H1 (cell line): ENCODE measurements at regions not wholly inside any gene's neighbourhood (a gene's known extent, or its start where the extent isn't known, plus 50 kb on each side); places are given as distances from the start of the nearest gene placed in this dataset.

Experiments
- CTCF ChIA-PET: fragments of 300-600 bp; sonication (Branson Sonifier 250); formaldehyde crosslinking; loops from one replicate; lab custom pipeline; 2021; ENCODE audit not compliant: partially characterized antibody; lab: Charles Lee
- POLR2A ChIA-PET: fragments of 300-600 bp; sonication (Branson Sonifier 250); formaldehyde crosslinking; loops from one replicate; lab custom pipeline; 2021; ENCODE audit warnings: inconsistent platforms; ENCODE audit not compliant: partially characterized antibody; lab: Charles Lee
- DNase-seq, 2 experiments: peaks; one replicate each; pipeline versions ENCODE4 v3.0.0 to v3.0.0-alpha.2; 2010 to 2022; ENCODE audit warnings: low spot score in 2 of 2, low read depth in 1 of 2, mixed read lengths in 1 of 2
- FAIRE-seq: peaks from 2 replicates; lab custom pipeline; 2011; peaks lifted over from hg19 to GRCh38; lab: Jason Lieb, UNC
- H2AFZ ChIP-seq: 2 replicates; pipeline ENCODE4 v1.8.1; 2012; ENCODE audit warnings: low read length, inconsistent platforms
- H2AK5ac ChIP-seq: 2 replicates; pipeline ENCODE4 v1.6.1; 2013; ENCODE audit warnings: low read depth, low read length
- H2BK120ac ChIP-seq: replicated peaks from 2 replicates; pipeline ENCODE3; 2013; ENCODE audit warnings: low read depth, low read length, inconsistent platforms
- H2BK12ac ChIP-seq: 2 replicates; pipeline ENCODE4 v1.6.1; 2013; ENCODE audit warnings: low read depth, low read length
- H2BK15ac ChIP-seq: 2 replicates; pipeline ENCODE4 v1.6.1; 2013; ENCODE audit warnings: low read length
- H2BK20ac ChIP-seq: 2 replicates; pipeline ENCODE4 v1.6.1; 2013; ENCODE audit warnings: low read length
- H2BK5ac ChIP-seq: 2 replicates; pipeline ENCODE4 v1.6.1; 2013; ENCODE audit warnings: low read depth, low read length
- H3K14ac ChIP-seq: 2 replicates; pipeline ENCODE4 v1.6.1; 2013; ENCODE audit warnings: inconsistent platforms; ENCODE audit not compliant: insufficient read length
- H3K18ac ChIP-seq: 2 replicates; pipeline ENCODE4 v1.6.1; 2013; ENCODE audit warnings: low read length; ENCODE audit errors: extremely low read depth
- H3K23ac ChIP-seq: 2 replicates; pipeline ENCODE4 v1.6.1; 2013; ENCODE audit warnings: inconsistent platforms; ENCODE audit not compliant: insufficient read length
- H3K23me2 ChIP-seq: 2 replicates; pipeline ENCODE4 v1.6.1; 2013; ENCODE audit warnings: low read depth, low read length
- H3K27ac ChIP-seq: 2 replicates; pipeline ENCODE4 v1.6.1; 2011; ENCODE audit warnings: low read depth, low read length, inconsistent platforms
- H3K27me3 ChIP-seq, 4 experiments: replicated peaks in 1 of 4; 1 replicate in 1 of 4; 2 replicates in 3 of 4; pipeline versions ENCODE4 v1.6.1 to v1.8.1; 2011 to 2013; ENCODE audit warnings: low read length in 3 of 4, mild to moderate bottlenecking in 3 of 4, inconsistent platforms in 2 of 4, mixed read lengths in 2 of 4, moderate library complexity in 1 of 4; ENCODE audit not compliant: control insufficient read depth in 3 of 4, insufficient read depth in 3 of 4; ENCODE audit errors: extremely low read depth in 1 of 4
- H3K36me3 ChIP-seq, 4 experiments: 2 replicates each; pipeline versions ENCODE4 v1.6.1 to v1.8.1; 2011 to 2013; ENCODE audit warnings: mild to moderate bottlenecking in 4 of 4, low read length in 3 of 4, moderate library complexity in 2 of 4, control low read depth in 1 of 4, inconsistent platforms in 1 of 4; ENCODE audit not compliant: insufficient read depth in 4 of 4, control insufficient read depth in 2 of 4
- H3K4ac ChIP-seq: replicated peaks from 2 replicates; pipeline ENCODE3; 2013; ENCODE audit warnings: low read length, low read depth, mixed read lengths, inconsistent platforms; ENCODE audit not compliant: insufficient read length
- H3K4me1 ChIP-seq, 4 experiments: replicated peaks in 1 of 4; 1 replicate in 1 of 4; 2 replicates in 3 of 4; pipeline versions ENCODE4 v1.6.1 to v1.8.1; 2011 to 2013; ENCODE audit warnings: low read length in 3 of 4, inconsistent platforms in 2 of 4, mixed read lengths in 1 of 4; ENCODE audit not compliant: insufficient read depth in 4 of 4, control insufficient read depth in 3 of 4
- H3K4me2 ChIP-seq, 2 experiments: 2 replicates each; pipeline versions ENCODE4 v1.6.1 to v1.8.1; 2011 to 2013; ENCODE audit warnings: low read depth in 2 of 2, low read length in 2 of 2, control low read depth in 1 of 2, inconsistent platforms in 1 of 2, mild to moderate bottlenecking in 1 of 2; ENCODE audit not compliant: insufficient read depth in 1 of 2
- H3K4me3 ChIP-seq, 4 experiments: fragments of 200-600, 300-600 bp in 1 of 4; sonication (generic), shearing (Covaris generic), sonication (Bioruptor Twin) in 1 of 4; 2 replicates each; pipeline versions ENCODE4 v1.5.1 to v1.8.1; 2011 to 2016; ENCODE audit warnings: low read length in 4 of 4, low read depth in 3 of 4, control low read depth in 2 of 4, inconsistent platforms in 2 of 4, mild to moderate bottlenecking in 2 of 4, mixed read lengths in 1 of 4, moderate library complexity in 1 of 4; ENCODE audit not compliant: insufficient read depth in 2 of 4; ENCODE audit errors: extremely low read depth in 1 of 4
- H3K56ac ChIP-seq: replicated peaks from 2 replicates; pipeline ENCODE3; 2013; ENCODE audit warnings: low read depth, mild to moderate bottlenecking, mixed read lengths, low read length, inconsistent platforms; ENCODE audit not compliant: insufficient read length
- H3K79me1 ChIP-seq: 2 replicates; pipeline ENCODE4 v1.6.1; 2013; ENCODE audit warnings: low read depth, low read length, control low read depth
- H3K79me2 ChIP-seq, 2 experiments: 2 replicates each; pipeline versions ENCODE4 v1.6.1 to v1.8.1; 2012 to 2013; ENCODE audit warnings: low read length in 2 of 2, mild to moderate bottlenecking in 2 of 2, inconsistent platforms in 1 of 2; ENCODE audit not compliant: insufficient read depth in 2 of 2, control insufficient read depth in 1 of 2
- H3K9ac ChIP-seq, 4 experiments: replicated peaks in 1 of 4; 1 replicate in 1 of 4; 2 replicates in 3 of 4; pipeline versions ENCODE4 v1.6.1 to v1.8.1; 2011 to 2013; ENCODE audit warnings: low read depth in 3 of 4, low read length in 3 of 4, control low read depth in 2 of 4, mild to moderate bottlenecking in 2 of 4, moderate library complexity in 2 of 4, inconsistent platforms in 1 of 4; ENCODE audit errors: extremely low read depth in 1 of 4
- H3K9me3 ChIP-seq, 2 experiments: 2 replicates each; pipeline versions ENCODE4 v1.6.1 to v1.8.1; 2012 to 2013; ENCODE audit warnings: mild to moderate bottlenecking in 2 of 2, moderate library complexity in 2 of 2, control low read depth in 1 of 2, inconsistent platforms in 1 of 2, low read depth in 1 of 2, low read length in 1 of 2, mixed read lengths in 1 of 2; ENCODE audit not compliant: insufficient read depth in 2 of 2
- H4K20me1 ChIP-seq, 2 experiments: replicated peaks in 1 of 2; 2 replicates each; pipeline versions ENCODE3 to v1.8.1; 2011 to 2013; ENCODE audit warnings: inconsistent platforms in 2 of 2, low read length in 2 of 2, mild to moderate bottlenecking in 1 of 2; ENCODE audit not compliant: insufficient read depth in 2 of 2, control insufficient read depth in 1 of 2
- H4K5ac ChIP-seq: 2 replicates; pipeline ENCODE4 v1.6.1; 2013; ENCODE audit warnings: low read length, low read depth, mixed read lengths, inconsistent platforms; ENCODE audit not compliant: insufficient read length
- H4K8ac ChIP-seq: 2 replicates; pipeline ENCODE4 v1.8.0; 2013; ENCODE audit warnings: mild to moderate bottlenecking, moderate library complexity, low read length, inconsistent platforms; ENCODE audit not compliant: insufficient read depth; ENCODE audit errors: extremely low read depth
- H4K91ac ChIP-seq: replicated peaks from 2 replicates; pipeline ENCODE3; 2013; ENCODE audit warnings: low read length, mixed read lengths, inconsistent platforms; ENCODE audit not compliant: insufficient read length
- CHD2 ChIP-seq: IDR thresholded peaks from 2 replicates; pipeline ENCODE4 v1.6.1; 2012; ENCODE audit warnings: low read length, improper control_type of control experiment
- CREB1 ChIP-seq: IDR thresholded peaks from 2 replicates; pipeline ENCODE4 v1.6.1; 2012; ENCODE audit warnings: inconsistent platforms
- FOSL1 ChIP-seq: IDR thresholded peaks from 2 replicates; pipeline ENCODE4 v1.6.1; 2011; ENCODE audit warnings: mild to moderate bottlenecking, low read depth, low read length, moderate library complexity; ENCODE audit not compliant: insufficient read depth
- GTF2F1 ChIP-seq: IDR thresholded peaks from 2 replicates; pipeline ENCODE4 v1.6.1; 2012; ENCODE audit warnings: low read depth, low read length, improper control_type of control experiment, borderline replicate concordance
- HDAC2 ChIP-seq, 2 experiments: fragments of 300-600 bp in 1 of 2; sonication (generic) in 1 of 2; IDR thresholded peaks; 2 replicates each; pipeline ENCODE4 v1.6.1; 2011 to 2012; ENCODE audit warnings: low read depth in 2 of 2, low read length in 2 of 2, mild to moderate bottlenecking in 2 of 2, moderate library complexity in 2 of 2, borderline replicate concordance in 1 of 2, inconsistent platforms in 1 of 2
- KDM5A ChIP-seq: fragments of 200-600 bp; IDR thresholded peaks from 2 replicates; pipeline ENCODE4 v1.7.1; 2012; ENCODE audit warnings: mild to moderate bottlenecking, low read length, inconsistent platforms, mixed read lengths
- MAFK ChIP-seq: IDR thresholded peaks from 2 replicates; pipeline ENCODE4 v1.6.1; 2012; ENCODE audit warnings: low read depth, mild to moderate bottlenecking, improper control_type of control experiment, low read length
- POLR2A ChIP-seq, 2 experiments: IDR thresholded peaks; 1 replicate in 1 of 2; 2 replicates in 1 of 2; pipeline ENCODE4 v1.6.1; 2011; ENCODE audit warnings: low read depth in 2 of 2, low read length in 2 of 2, mild to moderate bottlenecking in 2 of 2; ENCODE audit errors: control extremely low read depth in 1 of 2
- SP4 ChIP-seq: IDR thresholded peaks from 2 replicates; pipeline ENCODE4 v1.6.1; 2012; ENCODE audit warnings: low read length, inconsistent platforms
- TAF1 ChIP-seq: IDR thresholded peaks from 2 replicates; pipeline ENCODE4 v1.6.1; 2011; ENCODE audit warnings: mild to moderate bottlenecking, low read depth, low read length
- WGBS, 2 experiments: shearing (Covaris generic) in 1 of 2; methylation state at CpG; one replicate each; pipeline versions ENCODE4 v1.1.6 to v1.1.7; 2013 to 2015; ENCODE audit warnings: low lambda C conversion rate in 2 of 2, mixed read lengths in 2 of 2, inconsistent platforms in 1 of 2, low coverage in 1 of 2, missing lambda C conversion rate in 1 of 2; ENCODE audit not compliant: insufficient replicate concordance in 2 of 2, insufficient coverage in 1 of 2, insufficient read length in 1 of 2; ENCODE audit errors: extremely low coverage in 1 of 2, missing lambda C conversion rate in 1 of 2; 5-methylcytosine and 5-hydroxymethylcytosine counted together

- WGBS, 2 experiments = 82% methylated on average over 3 of the region's 4 CpGs; no CpG with 5 or more reads in 1 of the 2 experiments
- Histone ChIP-seq H3K23me2 (no peaks in the 10 kb centered on the region), H3K9ac (no peak overlapping the region), H3K23ac (no peak overlapping the region), H2AK5ac (no peak overlapping the region), H3K4me2 (no peak overlapping the region), H3K79me1 (no peaks in the 10 kb centered on the region), H2BK120ac (no peak overlapping the region), H2BK20ac (no peak overlapping the region), H3K18ac (no peak overlapping the region), H4K8ac (no peak overlapping the region), H3K4me3 (no peak overlapping the region), H3K27ac (no peak overlapping the region), H3K14ac (no peak overlapping the region), H3K4ac (no peak overlapping the region), H4K5ac (no peak overlapping the region), H3K27me3 (no peaks in the 10 kb centered on the region), H3K79me2 (no peaks in the 10 kb centered on the region), H2AFZ (no peak overlapping the region), H4K20me1 (no peaks in the 10 kb centered on the region), H3K56ac (no peak overlapping the region), H2BK12ac (no peak overlapping the region), H2BK15ac (no peak overlapping the region), H4K91ac (no peak overlapping the region), H3K36me3 (no peaks in the 10 kb centered on the region), H2BK5ac (no peak overlapping the region), H3K4me1 (no peaks in the 10 kb centered on the region), H3K9me3 (peaks cover 58 to 78% of the 10 kb centered on the region in 2 experiments)
- no peak for DNase-seq
- CTCF ChIA-PET = no interaction called here
- POLR2A ChIA-PET = no interaction called here
- FAIRE-seq = no peak
- TF ChIP-seq HDAC2 (IDR thresholded peaks at IDR 0.05; ENCODE audit: borderline replicate concordance in 1 of 2, low read depth in 2 of 2, low read length in 2 of 2) (no peak), SP4 (no peak), POLR2A (IDR thresholded peaks at IDR 0.05; ENCODE audit: control extremely low read depth in 1 of 2, low read depth in 2 of 2, low read length in 2 of 2) (no peak), TAF1 (no peak), FOSL1 (no peak), CHD2 (no peak), KDM5A (no peak), CREB1 (no peak), GTF2F1 (no peak), MAFK (no peak)
These were observed 722.6 kb downstream of the TBC1D22A start for GRCh38 chr22:47484960-47485569.
